ENCODE measurements at regions not wholly inside any gene's neighbourhood (a gene's known extent, or its start where the extent isn't known, plus 50 kb on each side); places are given as distances from the start of the nearest gene placed in this dataset.

DNA sequence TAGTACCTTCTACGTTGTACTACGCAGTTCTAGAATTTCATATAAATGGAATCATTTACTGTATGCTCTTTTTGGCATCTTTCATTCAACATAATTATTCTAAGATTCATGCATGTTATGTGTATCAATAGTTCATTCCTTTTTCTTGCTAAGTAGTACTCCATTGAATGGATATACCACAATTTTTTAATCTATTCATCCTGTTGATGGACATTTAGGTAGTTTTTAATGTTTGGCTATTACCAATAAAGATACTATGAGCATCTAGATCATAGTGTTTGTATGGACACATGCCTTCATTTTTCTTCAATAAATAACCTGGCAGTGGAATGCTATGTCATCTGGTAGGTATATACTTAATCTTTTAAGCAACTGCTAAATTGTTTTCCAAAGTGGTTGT lies 83.0 kb upstream of the ELN start:
- H3K27ac Mint-ChIP-seq (ENCODE audit: unreplicated experiment): no peak overlapping the region
- intact Hi-C loops (cut with micrococcal nuclease; ENCODE audit: unreplicated experiment): no loop called here
- Histone ChIP-seq H3K9me3 (peaks cover 35% of the 10 kb centered on the region), H3K36me3 (ENCODE audit: control insufficient read depth, insufficient read depth, low read length) (no peaks in the 10 kb centered on the region), H3K4me3 (ENCODE audit: low read depth, low read length) (no peak overlapping the region), H3K4me1 (no peaks in the 10 kb centered on the region), H3K27me3 (replicated peaks; ENCODE audit: control insufficient read depth, insufficient read depth, low read length) (no peaks in the 10 kb centered on the region)
- no peaks in the 10 kb centered on the region for H3K36me3 Mint-ChIP-seq (ENCODE audit: insufficient read depth, unreplicated experiment)
- TF ChIP-seq, protein P1, sequence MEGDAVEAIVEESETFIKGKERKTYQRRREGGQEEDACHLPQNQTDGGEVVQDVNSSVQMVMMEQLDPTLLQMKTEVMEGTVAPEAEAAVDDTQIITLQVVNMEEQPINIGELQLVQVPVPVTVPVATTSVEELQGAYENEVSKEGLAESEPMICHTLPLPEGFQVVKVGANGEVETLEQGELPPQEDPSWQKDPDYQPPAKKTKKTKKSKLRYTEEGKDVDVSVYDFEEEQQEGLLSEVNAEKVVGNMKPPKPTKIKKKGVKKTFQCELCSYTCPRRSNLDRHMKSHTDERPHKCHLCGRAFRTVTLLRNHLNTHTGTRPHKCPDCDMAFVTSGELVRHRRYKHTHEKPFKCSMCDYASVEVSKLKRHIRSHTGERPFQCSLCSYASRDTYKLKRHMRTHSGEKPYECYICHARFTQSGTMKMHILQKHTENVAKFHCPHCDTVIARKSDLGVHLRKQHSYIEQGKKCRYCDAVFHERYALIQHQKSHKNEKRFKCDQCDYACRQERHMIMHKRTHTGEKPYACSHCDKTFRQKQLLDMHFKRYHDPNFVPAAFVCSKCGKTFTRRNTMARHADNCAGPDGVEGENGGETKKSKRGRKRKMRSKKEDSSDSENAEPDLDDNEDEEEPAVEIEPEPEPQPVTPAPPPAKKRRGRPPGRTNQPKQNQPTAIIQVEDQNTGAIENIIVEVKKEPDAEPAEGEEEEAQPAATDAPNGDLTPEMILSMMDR (IDR thresholded peaks at IDR 0.05; ENCODE audit: insufficient read depth in 1 of 2, low read depth in 1 of 2, low read length in 1 of 2, severe bottlenecking in 1 of 2, unreplicated experiment in 1 of 2): no peak
- no peaks in the 10 kb centered on the region for H3K4me1 Mint-ChIP-seq (ENCODE audit: low read depth, unreplicated experiment)
- peaks cover 3% of the 10 kb centered on the region for H3K27me3 Mint-ChIP-seq (ENCODE audit: insufficient read depth, unreplicated experiment)
- DNase-seq: no peak
- ChIA-PET POLR2A (no interaction called here), CTCF (no interaction called here)
- no peak overlapping the region for H3K4me3 Mint-ChIP-seq (ENCODE audit: unreplicated experiment)
- H3K9me3 Mint-ChIP-seq (ENCODE audit: unreplicated experiment): peaks cover 36% of the 10 kb centered on the region
- no TSS peak for BruUV-seq (replicated peaks)

DNA sequence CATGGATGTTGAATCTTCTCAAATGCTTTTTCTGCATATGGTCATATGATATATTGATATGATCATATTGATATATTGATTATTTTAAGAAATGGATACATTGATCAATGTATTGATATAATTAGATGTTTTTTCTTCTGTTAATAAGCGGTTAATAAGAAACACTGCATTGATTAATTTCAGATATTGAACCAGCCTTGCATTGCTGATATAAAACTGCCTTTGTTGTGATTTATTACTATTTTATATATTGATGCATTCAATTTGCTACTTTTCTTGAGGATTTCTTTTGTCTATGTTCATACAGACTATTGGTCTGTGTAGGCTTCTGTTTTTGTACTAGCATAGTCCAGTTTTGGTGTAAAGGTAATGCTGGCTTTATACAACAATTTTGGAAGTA lies 79.7 kb upstream of the ELN start:
- no peaks in the 10 kb centered on the region for H3K27me3 ChIP-seq (replicated peaks; ENCODE audit: control insufficient read depth, insufficient read depth, low read length)
- CTCF ChIA-PET: no interaction called here
- H3K27ac Mint-ChIP-seq (ENCODE audit: unreplicated experiment): no peak overlapping the region
- peaks cover 22% of the 10 kb centered on the region for H3K9me3 Mint-ChIP-seq (ENCODE audit: unreplicated experiment)
- intact Hi-C loops (cut with micrococcal nuclease; ENCODE audit: unreplicated experiment): no loop called here
- DNase-seq: no peak
- H3K4me1 ChIP-seq: no peaks in the 10 kb centered on the region
- peaks cover 26% of the 10 kb centered on the region for H3K9me3 ChIP-seq
- TF ChIP-seq, protein P1 (IDR thresholded peaks at IDR 0.05; ENCODE audit: insufficient read depth in 1 of 2, low read depth in 1 of 2, low read length in 1 of 2, severe bottlenecking in 1 of 2, unreplicated experiment in 1 of 2): no peak
- no peaks in the 10 kb centered on the region for H3K4me1 Mint-ChIP-seq (ENCODE audit: low read depth, unreplicated experiment)
- H3K4me3 ChIP-seq (ENCODE audit: low read depth, low read length): no peak overlapping the region
- no TSS peak for BruUV-seq (replicated peaks)
- no peak overlapping the region for H3K4me3 Mint-ChIP-seq (ENCODE audit: unreplicated experiment)
- no peaks in the 10 kb centered on the region for H3K36me3 ChIP-seq (ENCODE audit: control insufficient read depth, insufficient read depth, low read length)
- H3K27me3 Mint-ChIP-seq (ENCODE audit: insufficient read depth, unreplicated experiment): peaks cover 3% of the 10 kb centered on the region
- H3K36me3 Mint-ChIP-seq (ENCODE audit: insufficient read depth, unreplicated experiment): no peaks in the 10 kb centered on the region
- POLR2A ChIA-PET: no interaction called here

DNA sequence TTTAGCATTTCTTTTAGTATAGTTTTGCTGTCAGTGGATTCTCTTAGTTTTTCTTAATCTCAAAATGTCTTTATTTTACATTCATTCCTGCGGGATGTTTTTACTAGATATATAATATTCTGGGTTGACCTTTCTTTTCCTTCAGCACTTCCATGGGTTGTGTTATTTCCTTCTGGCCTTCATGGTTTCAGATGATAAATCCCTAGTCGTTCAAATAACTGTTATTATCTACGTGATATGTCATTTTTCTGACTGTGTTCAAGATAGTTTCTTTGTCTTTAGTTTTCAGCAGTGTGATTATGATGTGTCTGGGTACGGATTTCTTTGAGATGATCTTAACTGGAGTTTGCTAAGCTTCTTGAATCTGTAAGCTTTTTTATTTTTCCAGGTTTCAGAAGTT lies 75.7 kb upstream of the ELN start:
- Mint-ChIP-seq H3K36me3 (ENCODE audit: insufficient read depth, unreplicated experiment) (no peaks in the 10 kb centered on the region), H3K27me3 (ENCODE audit: insufficient read depth, unreplicated experiment) (peaks cover 6% of the 10 kb centered on the region), H3K4me3 (ENCODE audit: unreplicated experiment) (no peak overlapping the region), H3K9me3 (ENCODE audit: unreplicated experiment) (peaks cover 22% of the 10 kb centered on the region), H3K4me1 (ENCODE audit: low read depth, unreplicated experiment) (no peaks in the 10 kb centered on the region), H3K27ac (ENCODE audit: unreplicated experiment) (no peak overlapping the region)
- ChIA-PET POLR2A (no interaction called here), CTCF (no interaction called here)
- no peak for DNase-seq
- no TSS peak for BruUV-seq (replicated peaks)
- Histone ChIP-seq H3K27me3 (replicated peaks; ENCODE audit: control insufficient read depth, insufficient read depth, low read length) (no peaks in the 10 kb centered on the region), H3K4me3 (ENCODE audit: low read depth, low read length) (no peak overlapping the region), H3K36me3 (ENCODE audit: control insufficient read depth, insufficient read depth, low read length) (no peaks in the 10 kb centered on the region), H3K4me1 (no peaks in the 10 kb centered on the region), H3K9me3 (peaks cover 14% of the 10 kb centered on the region)
- TF ChIP-seq, protein P1 (IDR thresholded peaks at IDR 0.05; ENCODE audit: insufficient read depth in 1 of 2, low read depth in 1 of 2, low read length in 1 of 2, severe bottlenecking in 1 of 2, unreplicated experiment in 1 of 2): no peak
- intact Hi-C loops (cut with micrococcal nuclease; ENCODE audit: unreplicated experiment): no loop called here
